Stimulated activated CD4-positive, alpha-beta T cell treated with anti-CD3 and anti-CD28 coated beads, Interleukin-2, amount 100 ng/mL, for 4 hours (primary cell): ENCODE measurements at regions not wholly inside any gene's neighbourhood (a gene's known extent, or its start where the extent isn't known, plus 50 kb on each side); places are given as distances from the start of the nearest gene placed in this dataset.
"Not testable (repeated sequence)": the region's sequence is repeated elsewhere in the genome, so short reads cannot be mapped to it uniquely, and the experiment has no call there.

Experiments
- DNase-seq: peaks from one replicate; pipeline ENCODE4 v3.0.0-alpha.2; 2020; ENCODE audit warnings: low read depth

- DNase-seq: no peak
Observed at GRCh38 chr5:7220156-7220555, 175.8 kb upstream of the ADCY2 start.

GRCh38 chr5:7221041-7221440 is 174.9 kb upstream of the ADCY2 start:
- DNase-seq: no peak

GRCh38 chr5:7225826-7226225 is 170.1 kb upstream of the ADCY2 start:
- DNase-seq: no peak

GRCh38 chr5:7242118-7242710 is 153.7 kb upstream of the ADCY2 start:
- DNase-seq: no peak

- DNase-seq: no peak
Observed at GRCh38 chr5:7244208-7244607, 151.7 kb upstream of the ADCY2 start.

- DNase-seq: no peak
Observed at GRCh38 chr5:7245121-7245651, 150.8 kb upstream of the ADCY2 start.

- DNase-seq: no peak
Observed at GRCh38 chr5:7246287-7246686, 149.7 kb upstream of the ADCY2 start.

GRCh38 chr5:7250004-7250403 is 145.9 kb upstream of the ADCY2 start:
- no peak for DNase-seq

- DNase-seq: no peak
Observed at GRCh38 chr5:7250611-7251010, 145.3 kb upstream of the ADCY2 start.

GRCh38 chr5:7251132-7251531 is 144.8 kb upstream of the ADCY2 start:
- DNase-seq: no peak

- DNase-seq: no peak
Observed at GRCh38 chr5:7261049-7261448, 134.9 kb upstream of the ADCY2 start.

GRCh38 chr5:7261900-7262299 is 134.0 kb upstream of the ADCY2 start:
- DNase-seq: no peak

- DNase-seq: not testable (repeated sequence)
Observed at GRCh38 chr5:7263398-7264015, 132.4 kb upstream of the ADCY2 start.

GRCh38 chr5:7265776-7266175 is 130.2 kb upstream of the ADCY2 start:
- DNase-seq: not testable (repeated sequence)

- not testable (repeated sequence) for DNase-seq
Observed at GRCh38 chr5:7268722-7269121, 127.2 kb upstream of the ADCY2 start.

- no peak for DNase-seq
Observed at GRCh38 chr5:7269591-7270274, 126.2 kb upstream of the ADCY2 start.

GRCh38 chr5:7271435-7272084 is 124.4 kb upstream of the ADCY2 start:
- DNase-seq: no peak

- DNase-seq: no peak
Observed at GRCh38 chr5:7272408-7272965, 123.5 kb upstream of the ADCY2 start.

- DNase-seq: no peak
Observed at GRCh38 chr5:7274203-7274602, 121.7 kb upstream of the ADCY2 start.

GRCh38 chr5:7289634-7290033 is 106.3 kb upstream of the ADCY2 start:
- DNase-seq: not testable (repeated sequence)

GRCh38 chr5:7297821-7298220 is 98.1 kb upstream of the ADCY2 start:
- DNase-seq: not testable (repeated sequence)

GRCh38 chr5:7299731-7300130 is 96.2 kb upstream of the ADCY2 start:
- DNase-seq: not testable (repeated sequence)
